ENCODE measurements at regions not wholly inside any gene's neighbourhood (a gene's known extent, or its start where the extent isn't known, plus 50 kb on each side); places are given as distances from the start of the nearest gene placed in this dataset.

DNA sequence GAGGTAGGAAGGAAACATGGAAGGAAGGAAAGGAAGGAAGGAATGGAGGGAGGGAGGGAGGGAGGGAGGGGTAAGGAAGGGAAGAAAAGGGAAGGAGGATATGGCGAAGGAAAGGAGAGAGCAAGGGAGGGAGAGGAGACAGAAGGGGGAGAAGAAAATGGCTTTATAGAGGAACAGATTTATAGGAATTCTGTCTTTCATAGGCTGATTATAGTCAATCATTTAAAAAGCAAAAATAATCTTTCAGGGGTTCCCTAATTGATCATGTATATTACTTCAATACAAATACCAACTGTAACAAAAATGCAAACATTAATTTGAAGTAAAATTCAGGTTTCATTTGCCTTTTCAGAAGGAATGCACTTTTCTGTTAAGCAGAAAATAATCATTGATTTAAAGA is 519.1 kb downstream of the MDFIC start:
- H2AFZ ChIP-seq (ENCODE audit: low read length) = no peak overlapping the region
- H3K14ac ChIP-seq (ENCODE audit: insufficient read length) = no peak overlapping the region
- H3K79me1 ChIP-seq (ENCODE audit: low read depth, low read length) = no peaks in the 10 kb centered on the region
- no peak overlapping the region for H2AK5ac ChIP-seq (ENCODE audit: low read depth, low read length)
- no peak overlapping the region for H3K23ac ChIP-seq (ENCODE audit: insufficient read length)
- H3K36me3 ChIP-seq (ENCODE audit: control insufficient read depth in 2 of 4, insufficient read depth in 4 of 4, low read length in 3 of 4) = no peaks in the 10 kb centered on the region
- no peak overlapping the region for H2BK15ac ChIP-seq (ENCODE audit: low read length)
- H3K4me1 ChIP-seq (replicated peaks in 1 of 4; ENCODE audit: control insufficient read depth in 3 of 4, insufficient read depth in 4 of 4, low read length in 3 of 4) = no peaks in the 10 kb centered on the region
- H2BK12ac ChIP-seq (ENCODE audit: low read depth, low read length) = no peak overlapping the region
- H3K18ac ChIP-seq (ENCODE audit: extremely low read depth, low read length) = no peak overlapping the region
- H4K5ac ChIP-seq (ENCODE audit: insufficient read length, low read depth, low read length) = no peak overlapping the region
- no peak overlapping the region for H3K27ac ChIP-seq (ENCODE audit: low read depth, low read length)
- no peak overlapping the region for H4K91ac ChIP-seq (replicated peaks; ENCODE audit: insufficient read length, low read length)
- no peak overlapping the region for H4K8ac ChIP-seq (ENCODE audit: extremely low read depth, insufficient read depth, low read length)
- H2BK5ac ChIP-seq (ENCODE audit: low read depth, low read length) = no peak overlapping the region
- H4K20me1 ChIP-seq (replicated peaks in 1 of 2; ENCODE audit: control insufficient read depth in 1 of 2, insufficient read depth in 2 of 2, low read length in 2 of 2) = no peaks in the 10 kb centered on the region
- H3K79me2 ChIP-seq (ENCODE audit: control insufficient read depth in 1 of 2, insufficient read depth in 2 of 2, low read length in 2 of 2) = no peaks in the 10 kb centered on the region
- H3K23me2 ChIP-seq (ENCODE audit: low read depth, low read length) = no peaks in the 10 kb centered on the region
- H3K9ac ChIP-seq (replicated peaks in 1 of 4; ENCODE audit: extremely low read depth in 1 of 4, low read depth in 3 of 4, low read length in 3 of 4) = no peak overlapping the region
- no peak overlapping the region for H3K4ac ChIP-seq (replicated peaks; ENCODE audit: insufficient read length, low read depth, low read length)
- FAIRE-seq (no peak), DNase-seq (ENCODE audit: low read depth in 1 of 2, low spot score in 2 of 2) (no peak)
- POLR2A ChIA-PET (ENCODE audit: partially characterized antibody) = no interaction called here
- no peak overlapping the region for H2BK20ac ChIP-seq (ENCODE audit: low read length)
- H3K9me3 ChIP-seq (ENCODE audit: insufficient read depth in 2 of 2, low read depth in 1 of 2, low read length in 1 of 2) = peaks cover 0 to 3% of the 10 kb centered on the region in 2 experiments; a peak in 1 of 4 replicates
- no peak overlapping the region for H3K4me3 ChIP-seq (ENCODE audit: extremely low read depth in 1 of 4, insufficient read depth in 2 of 4, low read depth in 3 of 4, low read length in 4 of 4)
- H3K4me2 ChIP-seq (ENCODE audit: insufficient read depth in 1 of 2, low read depth in 2 of 2, low read length in 2 of 2) = no peak overlapping the region
- CTCF ChIA-PET (ENCODE audit: partially characterized antibody) = no interaction called here
- no peak overlapping the region for H3K56ac ChIP-seq (replicated peaks; ENCODE audit: insufficient read length, low read depth, low read length)
- WGBS, 2 experiments (ENCODE audit: extremely low coverage in 1 of 2, insufficient coverage in 1 of 2, insufficient read length in 1 of 2, insufficient replicate concordance in 2 of 2, low coverage in 1 of 2, low lambda C conversion rate in 2 of 2, missing lambda C conversion rate in 1 of 2) = no CpG with 5 or more reads among the region's 1 CpG
- no peak overlapping the region for H2BK120ac ChIP-seq (replicated peaks; ENCODE audit: low read depth, low read length)
- no peaks in the 10 kb centered on the region for H3K27me3 ChIP-seq (replicated peaks in 1 of 4; ENCODE audit: control insufficient read depth in 3 of 4, extremely low read depth in 1 of 4, insufficient read depth in 3 of 4, low read length in 3 of 4)
- no peak for TF ChIP-seq CREB1 (IDR thresholded peaks at IDR 0.05)
- TF ChIP-seq JUN (IDR thresholded peaks at IDR 0.05; ENCODE audit: low read depth, low read length) = no peak
- TF ChIP-seq, protein P1, sequence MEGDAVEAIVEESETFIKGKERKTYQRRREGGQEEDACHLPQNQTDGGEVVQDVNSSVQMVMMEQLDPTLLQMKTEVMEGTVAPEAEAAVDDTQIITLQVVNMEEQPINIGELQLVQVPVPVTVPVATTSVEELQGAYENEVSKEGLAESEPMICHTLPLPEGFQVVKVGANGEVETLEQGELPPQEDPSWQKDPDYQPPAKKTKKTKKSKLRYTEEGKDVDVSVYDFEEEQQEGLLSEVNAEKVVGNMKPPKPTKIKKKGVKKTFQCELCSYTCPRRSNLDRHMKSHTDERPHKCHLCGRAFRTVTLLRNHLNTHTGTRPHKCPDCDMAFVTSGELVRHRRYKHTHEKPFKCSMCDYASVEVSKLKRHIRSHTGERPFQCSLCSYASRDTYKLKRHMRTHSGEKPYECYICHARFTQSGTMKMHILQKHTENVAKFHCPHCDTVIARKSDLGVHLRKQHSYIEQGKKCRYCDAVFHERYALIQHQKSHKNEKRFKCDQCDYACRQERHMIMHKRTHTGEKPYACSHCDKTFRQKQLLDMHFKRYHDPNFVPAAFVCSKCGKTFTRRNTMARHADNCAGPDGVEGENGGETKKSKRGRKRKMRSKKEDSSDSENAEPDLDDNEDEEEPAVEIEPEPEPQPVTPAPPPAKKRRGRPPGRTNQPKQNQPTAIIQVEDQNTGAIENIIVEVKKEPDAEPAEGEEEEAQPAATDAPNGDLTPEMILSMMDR (IDR thresholded peaks at IDR 0.05; ENCODE audit: control extremely low read depth in 1 of 3, insufficient read depth in 1 of 3, low read depth in 1 of 3, low read length in 3 of 3) = no peak
- no peak for TF ChIP-seq CBX5 (IDR thresholded peaks at IDR 0.05; ENCODE audit: low read depth, low read length)
- no peak for TF ChIP-seq TCF12 (IDR thresholded peaks at IDR 0.05; ENCODE audit: low read depth, low read length)
- TF ChIP-seq POLR2A (IDR thresholded peaks at IDR 0.05; ENCODE audit: control extremely low read depth in 1 of 2, low read depth in 2 of 2, low read length in 2 of 2) = no peak
- no peak for TF ChIP-seq JUND (IDR thresholded peaks at IDR 0.05; ENCODE audit: low read length)
- TF ChIP-seq CBX8 (IDR thresholded peaks at IDR 0.05; ENCODE audit: borderline replicate concordance, low read depth, low read length) = no peak
- no peak for TF ChIP-seq TAF7 (optimal IDR thresholded peaks at IDR 0.05; ENCODE audit: borderline replicate concordance, low read depth, low read length)
- TF ChIP-seq TBP (IDR thresholded peaks at IDR 0.05; ENCODE audit: low read depth, low read length) = no peak
- TF ChIP-seq, protein P2, sequence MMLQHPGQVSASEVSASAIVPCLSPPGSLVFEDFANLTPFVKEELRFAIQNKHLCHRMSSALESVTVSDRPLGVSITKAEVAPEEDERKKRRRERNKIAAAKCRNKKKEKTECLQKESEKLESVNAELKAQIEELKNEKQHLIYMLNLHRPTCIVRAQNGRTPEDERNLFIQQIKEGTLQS (IDR thresholded peaks at IDR 0.05; ENCODE audit: insufficient read depth, low read depth, low read length) = no peak
- no peak for TF ChIP-seq ASH2L (IDR thresholded peaks at IDR 0.05; ENCODE audit: low read length)
- no peak for TF ChIP-seq CEBPB (IDR thresholded peaks at IDR 0.05; ENCODE audit: low read depth, low read length)
- TF ChIP-seq YY1 (IDR thresholded peaks at IDR 0.05; ENCODE audit: low read depth, low read length) = no peak
